GM18508 (cell line): ENCODE measurements at regions not wholly inside any gene's neighbourhood (a gene's known extent, or its start where the extent isn't known, plus 50 kb on each side); places are given as distances from the start of the nearest gene placed in this dataset.
A peak's percentile ranks its signal among the peaks of the same experiment; 100 is the strongest.
"Not testable (repeated sequence)": the region's sequence is repeated elsewhere in the genome, so short reads cannot be mapped to it uniquely, and the experiment has no call there.

Experiments
- ATAC-seq: cut with Tn5 transposase; IDR thresholded peaks from one replicate; pipeline ENCODE4 v1.9.1; 2021; ENCODE audit warnings: moderate number of reproducible peaks; ENCODE audit not compliant: insufficient read depth, unreplicated experiment

DNA sequence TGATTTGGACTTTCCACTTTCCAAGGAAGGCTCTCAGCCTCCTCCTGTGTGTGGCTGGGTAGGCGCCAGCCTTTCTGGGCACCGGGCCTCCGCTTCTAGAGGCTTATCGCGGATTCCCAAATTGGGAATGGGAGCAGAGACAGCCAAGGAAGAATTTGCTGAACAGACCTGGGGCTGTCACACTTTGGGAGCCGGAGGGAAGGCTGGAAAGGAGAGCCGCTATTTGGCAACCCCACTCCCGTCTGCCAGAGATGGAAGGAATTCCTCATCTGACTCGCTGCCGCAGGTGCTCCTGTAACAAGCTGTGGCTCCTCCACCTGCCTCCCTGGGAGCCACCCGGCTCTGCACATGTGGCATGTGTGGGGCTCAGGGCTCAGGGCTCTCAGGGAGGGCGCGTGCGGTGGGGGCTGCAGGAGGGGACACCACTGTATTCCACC, 50.8 kb upstream of the ECHDC3 start:
- no peak for ATAC-seq

DNA sequence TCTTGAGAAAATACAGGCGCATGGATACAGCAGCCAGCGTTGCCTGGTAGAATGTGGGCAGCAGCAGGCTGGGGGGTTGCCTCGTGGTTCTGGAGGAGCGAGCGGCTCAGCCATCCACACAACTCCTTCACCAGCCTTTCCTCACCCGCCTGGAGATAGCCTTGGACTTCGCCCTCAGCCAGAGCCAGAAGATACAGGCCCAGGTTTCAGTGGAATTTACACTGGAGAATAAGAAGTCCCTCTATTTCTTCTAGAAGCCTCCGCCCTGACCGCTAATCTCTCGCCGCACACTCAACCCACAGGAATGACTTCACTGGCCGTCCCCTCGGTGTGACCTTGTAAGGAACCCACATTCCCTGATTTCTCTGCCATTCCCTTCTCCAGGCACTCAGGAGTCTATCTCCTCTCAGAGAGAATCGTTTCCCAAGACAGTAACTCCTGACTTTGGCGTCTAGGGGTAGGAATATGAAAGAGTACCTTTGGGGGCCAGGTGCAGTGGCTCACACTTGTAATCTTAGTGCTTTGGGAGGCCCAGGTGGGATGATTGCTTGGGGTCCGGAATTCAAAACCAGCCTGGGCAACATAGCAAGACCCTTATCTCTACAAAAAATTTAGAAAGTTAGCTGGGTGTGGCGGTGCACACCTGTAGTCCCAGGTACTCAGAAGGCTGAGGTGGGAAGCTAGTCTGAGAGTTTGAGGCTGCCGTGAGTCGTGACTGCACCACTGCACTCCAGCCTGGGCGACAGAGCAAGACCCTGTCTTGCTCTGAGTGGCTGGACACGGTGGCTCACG, 52.0 kb upstream of the ECHDC3 start:
- ATAC-seq, result no peak

DNA sequence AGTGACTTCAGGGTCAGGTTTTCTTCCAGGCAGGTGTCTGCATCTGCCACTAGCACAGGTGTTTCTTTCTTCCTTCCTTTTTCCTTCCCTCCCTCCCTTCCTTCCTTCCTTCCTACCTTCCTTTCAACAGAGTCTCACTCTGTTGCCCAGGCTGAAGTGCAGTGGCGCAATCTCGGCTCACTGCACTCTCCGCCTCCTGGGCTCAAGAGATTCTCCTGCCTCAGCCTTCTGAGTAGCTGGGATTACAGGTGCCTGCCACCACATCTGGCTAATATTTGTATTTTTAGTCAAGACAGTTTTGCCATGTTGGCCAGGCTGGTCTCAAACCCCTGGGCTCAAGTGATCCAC, 53.8 kb upstream of the ECHDC3 start:
- not testable (repeated sequence) for ATAC-seq

DNA sequence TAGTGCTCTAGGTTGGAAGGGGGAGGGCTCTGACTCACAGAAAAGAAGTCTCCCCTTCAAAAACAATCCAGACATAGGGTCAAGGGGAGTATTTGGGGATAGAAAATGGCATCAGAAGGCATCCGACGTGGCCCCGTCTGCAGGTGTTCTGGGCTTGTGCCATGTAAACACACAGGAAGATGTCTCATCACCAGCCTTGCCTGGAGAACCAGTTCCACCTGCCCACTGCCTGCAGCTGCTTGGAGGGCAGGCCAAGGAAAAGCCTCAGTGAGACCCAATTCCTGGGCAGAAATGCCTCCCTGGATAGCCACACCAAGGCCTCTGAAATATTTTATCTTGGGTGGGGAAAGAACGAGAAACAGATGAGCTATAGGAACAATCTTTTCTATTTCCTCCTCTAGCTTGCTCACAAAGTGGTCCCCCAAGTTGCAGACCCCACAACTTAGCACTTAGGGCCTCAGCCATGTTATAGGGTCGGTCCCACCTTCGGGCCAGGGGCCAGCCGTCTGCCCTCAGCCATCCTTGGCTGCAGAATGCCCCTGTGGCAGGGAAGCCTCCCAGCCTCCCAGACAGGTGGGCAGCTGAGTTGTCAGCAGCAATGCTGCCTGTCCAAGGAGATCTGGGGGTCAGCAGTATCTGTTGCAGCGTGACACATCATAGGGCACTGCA, 54.3 kb upstream of the ECHDC3 start:
- ATAC-seq, result no peak

DNA sequence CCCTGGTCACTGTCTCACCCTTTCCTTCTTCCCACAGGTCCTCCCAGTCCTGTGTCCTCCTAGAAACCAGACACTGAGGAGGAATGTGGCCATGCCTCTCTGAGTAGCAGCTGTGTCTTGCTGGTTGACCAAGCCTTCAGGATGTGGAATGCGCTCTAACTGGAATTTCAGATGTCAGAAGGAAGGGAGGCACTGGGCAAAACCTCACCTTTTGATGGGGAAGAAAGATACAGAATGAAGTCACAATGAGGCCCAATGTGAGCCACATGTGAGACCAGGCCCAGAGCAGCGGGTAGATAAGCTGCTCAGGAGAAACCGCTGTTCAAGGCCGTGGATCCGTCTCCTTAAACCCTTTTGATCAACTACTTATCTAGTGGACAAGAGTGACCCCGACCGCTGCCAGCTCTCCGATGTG, 54.8 kb upstream of the ECHDC3 start:
- ATAC-seq, result no peak

DNA sequence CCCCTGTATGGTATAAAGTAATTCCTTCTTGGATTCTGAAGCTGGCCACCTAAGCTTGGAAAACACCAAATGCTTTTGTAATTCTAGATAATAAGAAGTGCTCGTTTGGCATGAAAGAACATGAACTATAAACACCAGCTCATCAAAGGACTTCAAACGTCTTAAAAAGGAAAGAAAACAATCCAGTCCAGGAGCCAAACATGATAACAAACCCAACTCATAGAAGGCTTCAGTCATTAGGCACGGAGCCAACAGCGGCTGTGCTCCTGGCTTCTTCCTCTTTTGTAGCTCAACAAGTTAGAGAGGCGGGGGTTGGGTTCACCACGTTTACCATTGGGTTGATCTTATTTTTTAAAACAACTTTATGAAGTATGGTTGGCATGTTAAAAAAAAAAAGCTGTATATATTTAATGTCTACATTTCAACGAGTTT, 56.4 kb upstream of the ECHDC3 start:
- ATAC-seq, result no peak

DNA sequence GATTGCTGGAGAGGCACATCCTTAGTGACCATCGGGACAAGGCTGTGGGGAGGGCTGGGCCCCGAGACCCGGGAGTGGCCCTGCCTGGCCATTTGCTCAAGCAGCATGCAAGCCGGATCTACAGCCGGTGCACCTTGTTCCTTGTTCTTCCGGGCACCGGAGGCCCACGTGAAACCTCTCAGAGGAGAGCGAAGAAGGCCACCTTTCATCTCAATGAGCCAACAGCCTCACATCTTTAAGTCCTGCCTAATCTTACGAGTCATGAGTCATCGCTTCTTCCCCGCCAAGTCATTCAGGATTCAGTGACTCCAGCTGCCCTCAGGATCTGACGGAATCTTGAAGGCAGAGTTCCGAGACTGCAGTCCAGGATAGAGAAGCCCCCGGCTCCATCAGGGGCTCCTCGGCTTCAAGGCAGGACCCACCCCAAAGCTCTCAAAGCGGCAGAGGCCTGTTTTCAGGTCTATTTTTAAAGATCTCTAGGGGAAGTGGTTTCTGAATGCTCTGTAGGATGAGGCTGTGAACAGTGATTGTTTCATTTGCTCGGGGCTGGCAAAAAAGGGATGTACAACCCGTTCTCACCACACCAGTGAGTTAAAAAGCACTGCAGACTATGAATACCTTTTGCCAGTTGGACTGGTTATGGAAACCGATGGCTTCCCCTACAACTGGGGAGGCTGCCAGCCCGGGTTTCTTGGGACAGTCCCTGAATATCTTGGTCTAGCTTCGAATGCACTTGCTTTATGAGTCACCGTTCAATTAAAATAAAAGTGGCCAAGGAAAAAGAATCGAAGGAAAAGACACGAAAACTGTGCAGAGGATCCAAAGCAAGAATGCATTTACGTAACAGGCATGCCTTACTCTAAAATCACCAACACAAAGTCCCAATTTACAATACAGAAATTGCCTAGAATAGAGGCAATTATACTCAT, 57.2 kb upstream of the ECHDC3 start:
- peak; percentile 54 for ATAC-seq

DNA sequence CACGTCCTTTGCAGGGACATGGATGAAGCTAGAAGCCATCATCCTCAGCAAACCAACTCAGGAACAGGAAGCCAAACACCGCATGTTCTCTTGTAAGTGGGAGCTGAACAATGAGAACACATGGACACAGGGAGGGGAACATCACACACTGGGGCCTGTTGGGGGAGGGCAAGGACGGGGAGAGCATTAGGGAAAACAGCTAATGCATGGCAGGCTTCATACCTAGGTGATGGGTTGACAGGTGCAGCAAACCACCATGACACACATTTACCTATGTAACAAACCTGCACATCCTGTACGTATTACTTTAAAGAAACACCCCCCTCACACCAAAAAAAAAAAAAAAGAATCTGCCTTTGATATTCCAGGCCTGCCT, 57.9 kb upstream of the ECHDC3 start:
- peak; percentile 12 for ATAC-seq

DNA sequence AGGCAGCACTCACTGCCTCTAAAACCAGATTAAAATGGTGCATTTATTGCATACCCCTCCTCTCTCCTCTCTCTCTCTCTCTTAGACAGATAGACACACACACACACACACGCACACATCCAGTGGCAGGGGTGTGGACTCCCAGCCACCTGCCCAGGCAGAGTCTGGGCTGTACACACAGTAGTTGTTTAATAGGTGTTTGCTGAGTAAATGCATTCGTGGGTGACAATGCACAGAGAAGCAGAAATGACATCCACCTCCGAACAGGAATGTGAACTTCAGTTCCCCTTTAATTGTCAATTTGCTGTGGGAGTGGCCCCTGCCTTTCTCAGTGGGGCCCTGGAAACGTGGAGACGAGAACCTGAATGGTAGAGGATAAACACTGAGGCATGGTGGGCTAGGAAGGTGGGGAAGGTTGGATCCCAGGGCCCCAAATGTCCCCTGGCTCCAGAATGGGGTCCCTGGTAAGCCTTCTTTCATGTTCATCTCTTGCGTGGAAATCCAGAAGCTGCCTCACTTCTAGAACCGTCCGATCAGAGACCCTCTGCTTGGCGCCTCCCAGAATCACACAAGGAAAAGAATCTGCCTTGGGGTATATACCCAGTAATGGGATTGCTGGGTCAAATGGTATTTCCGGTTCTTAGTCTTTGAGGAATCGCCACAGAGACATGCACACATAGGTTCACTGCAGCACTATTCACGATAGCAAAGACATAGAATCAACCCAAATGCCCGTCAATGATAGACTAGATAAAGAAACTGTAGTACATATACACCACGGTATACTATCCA, 58.5 kb upstream of the ECHDC3 start:
- ATAC-seq, result no peak

DNA sequence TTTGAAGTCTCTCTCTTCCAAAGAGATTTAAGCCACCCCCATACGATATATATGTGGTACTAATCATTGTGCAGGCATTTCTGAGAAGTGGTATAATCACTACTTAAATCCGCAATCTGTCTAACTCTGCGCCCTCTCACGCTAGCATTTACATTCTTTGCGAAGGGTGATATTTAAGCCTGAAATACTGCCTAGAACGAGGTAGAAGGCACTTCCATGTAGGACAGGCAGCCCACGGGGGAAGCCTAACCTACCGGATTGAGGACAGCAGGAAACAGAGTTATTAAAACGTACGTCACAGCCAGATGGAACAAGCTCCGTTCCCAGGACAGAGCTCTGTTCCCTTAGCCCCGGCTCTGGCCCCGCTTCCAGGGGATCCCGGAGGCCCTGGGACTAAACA, 59.3 kb upstream of the ECHDC3 start:
- no peak for ATAC-seq

DNA sequence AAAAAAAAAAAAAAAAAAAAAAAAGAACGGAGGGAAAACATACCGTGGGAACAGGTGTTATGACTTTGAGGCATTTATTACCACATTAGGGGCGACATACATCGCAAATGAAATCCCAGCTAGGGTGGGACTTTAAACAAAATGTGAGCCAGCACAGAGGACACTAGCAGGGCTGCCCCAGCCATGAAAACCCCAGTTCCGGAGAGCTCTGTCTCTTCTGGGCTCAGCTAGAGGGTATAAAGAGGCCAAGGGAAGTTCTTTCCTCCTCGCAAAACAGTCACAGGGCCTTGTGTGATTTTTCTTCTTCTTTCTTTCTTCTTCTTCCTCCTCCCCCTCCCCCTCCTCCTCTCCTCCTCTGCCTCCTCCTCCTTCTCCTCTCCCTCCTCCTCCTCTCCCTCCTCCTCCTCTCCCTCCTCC, 59.9 kb upstream of the ECHDC3 start:
- ATAC-seq, result no peak

DNA sequence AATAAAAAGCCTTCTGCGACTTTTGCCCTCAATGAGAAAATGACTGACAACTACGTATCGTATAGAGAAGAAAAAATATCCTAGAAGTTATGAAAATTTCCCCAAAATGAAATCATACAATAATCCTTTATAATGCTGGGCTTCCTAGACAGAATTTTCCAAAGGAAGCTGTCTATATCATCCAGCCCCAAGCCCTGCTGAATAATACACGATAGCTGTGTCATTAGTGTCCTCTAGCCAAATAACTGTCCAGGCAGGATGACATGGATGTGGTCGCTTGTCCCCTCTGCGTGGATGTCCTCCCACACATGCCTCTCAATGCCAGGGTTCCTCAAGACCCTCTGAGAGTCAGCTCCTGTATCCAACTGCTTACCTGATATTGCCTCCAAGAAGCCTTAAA, 61.7 kb upstream of the ECHDC3 start:
- no peak for ATAC-seq

DNA sequence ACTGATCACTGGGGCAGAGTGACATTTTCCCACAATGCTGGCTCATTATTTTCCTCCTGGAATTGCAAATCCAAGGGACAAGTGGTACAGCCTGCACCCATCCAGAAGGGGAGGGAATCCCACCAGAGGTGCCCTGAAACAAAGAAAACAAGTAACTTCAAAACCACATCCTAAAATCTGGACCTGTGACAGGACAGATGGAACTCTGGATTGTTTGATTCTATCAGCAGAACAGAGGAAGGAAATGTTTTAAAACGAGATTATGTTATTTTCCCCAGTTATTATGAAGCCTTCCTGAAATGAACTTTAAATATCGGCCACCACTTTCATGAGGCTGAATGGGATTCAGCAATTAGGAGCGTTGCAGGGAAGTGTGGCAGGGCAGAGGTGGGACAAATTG, 62.2 kb upstream of the ECHDC3 start:
- ATAC-seq, result no peak

DNA sequence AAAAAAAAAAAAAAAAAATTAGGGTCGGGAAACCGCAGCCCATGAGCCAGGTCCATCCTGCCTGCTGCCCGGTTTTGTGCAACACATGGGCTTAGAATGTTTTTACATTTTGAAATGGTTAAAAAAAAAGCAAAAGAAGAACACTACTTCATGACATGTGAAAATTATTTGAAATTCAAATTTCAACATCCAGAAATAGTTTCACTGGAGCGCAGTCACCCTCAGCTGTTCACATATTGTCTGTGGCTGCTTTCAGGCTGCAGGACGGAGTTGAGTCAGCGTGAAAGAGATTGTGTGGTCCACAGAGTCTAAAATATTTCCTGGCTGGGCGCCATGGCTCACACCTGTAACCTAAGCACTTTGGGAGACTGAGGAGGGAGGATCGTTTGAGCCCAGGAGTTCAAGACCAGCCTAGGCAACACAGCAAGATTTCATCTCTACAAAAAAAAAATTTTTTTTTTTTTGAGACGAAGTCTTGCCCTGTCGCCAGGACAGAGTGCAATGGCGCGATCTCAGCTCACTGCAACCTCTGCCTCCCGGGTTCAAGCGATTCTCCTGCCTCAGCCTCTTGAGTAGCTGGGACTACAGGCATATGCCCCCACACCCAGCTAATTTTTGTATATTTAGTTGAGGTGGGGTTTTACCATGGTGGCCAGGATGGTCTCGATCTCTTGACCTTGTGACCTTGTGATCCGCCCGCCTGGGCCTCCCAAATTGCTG, 63.9 kb upstream of the ECHDC3 start:
- peak; percentile 88 for ATAC-seq

DNA sequence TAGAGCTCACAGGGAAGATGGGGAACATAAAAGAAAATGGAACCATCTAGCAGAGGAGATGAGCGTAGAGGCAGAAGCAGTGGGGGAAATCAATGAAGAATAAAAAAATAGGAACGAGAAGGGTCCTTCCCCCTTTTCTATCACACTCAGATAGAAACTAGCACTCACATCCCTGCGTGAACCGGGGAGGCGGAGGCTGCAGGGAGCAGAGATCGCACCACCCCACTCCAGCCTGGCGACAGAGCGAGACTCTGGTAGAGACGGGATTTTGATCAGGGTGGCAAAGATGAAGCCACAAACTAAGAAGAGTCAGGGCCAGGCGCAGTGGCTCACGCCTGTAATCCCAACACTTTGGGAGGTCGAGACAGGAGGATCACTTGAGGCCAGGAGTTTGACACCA, 64.7 kb upstream of the ECHDC3 start:
- no peak for ATAC-seq

DNA sequence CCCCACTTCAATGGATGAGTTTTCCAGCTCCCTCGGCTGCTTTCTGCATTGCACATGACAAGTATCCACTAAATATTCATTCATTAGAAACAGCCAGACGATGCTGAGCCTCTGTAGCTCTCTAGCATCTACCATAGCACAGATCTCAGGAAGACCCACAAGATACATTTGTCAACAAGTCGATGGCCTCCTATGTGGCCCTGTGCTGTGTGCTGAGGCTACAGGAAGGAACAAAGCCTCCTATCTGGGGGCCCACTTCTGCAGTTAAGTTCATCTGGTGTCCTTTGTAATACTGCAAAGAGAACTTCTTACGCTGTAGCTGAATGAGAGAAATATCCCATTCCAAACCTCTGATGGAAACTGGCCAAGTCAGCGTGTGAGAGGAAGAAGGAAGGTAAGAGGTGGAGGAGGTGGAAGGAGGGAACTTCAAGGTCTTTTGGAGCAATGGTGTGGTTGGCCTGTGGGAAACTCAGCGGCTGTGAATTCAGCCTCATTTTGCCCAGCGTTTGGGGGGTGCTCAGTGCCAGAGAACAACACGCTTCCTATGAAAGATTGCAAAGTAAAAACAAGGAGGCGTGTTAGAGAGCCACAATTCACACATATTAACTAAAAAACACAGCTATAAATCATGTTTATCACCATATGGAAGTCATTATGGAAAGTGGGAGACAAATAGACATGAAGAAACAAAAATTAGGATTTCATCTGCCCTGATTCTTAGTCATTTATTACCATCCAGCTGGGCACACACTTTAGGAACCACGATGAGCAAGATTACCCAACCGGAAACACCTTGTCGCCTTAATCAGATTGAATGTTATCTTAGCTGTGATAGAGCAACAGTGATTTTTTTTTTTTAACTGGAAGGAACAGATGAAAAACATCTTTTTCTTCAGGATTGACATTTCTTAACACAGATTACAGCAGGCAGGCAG, 62.2 kb upstream of the USP6NL start:
- ATAC-seq, result no peak

DNA sequence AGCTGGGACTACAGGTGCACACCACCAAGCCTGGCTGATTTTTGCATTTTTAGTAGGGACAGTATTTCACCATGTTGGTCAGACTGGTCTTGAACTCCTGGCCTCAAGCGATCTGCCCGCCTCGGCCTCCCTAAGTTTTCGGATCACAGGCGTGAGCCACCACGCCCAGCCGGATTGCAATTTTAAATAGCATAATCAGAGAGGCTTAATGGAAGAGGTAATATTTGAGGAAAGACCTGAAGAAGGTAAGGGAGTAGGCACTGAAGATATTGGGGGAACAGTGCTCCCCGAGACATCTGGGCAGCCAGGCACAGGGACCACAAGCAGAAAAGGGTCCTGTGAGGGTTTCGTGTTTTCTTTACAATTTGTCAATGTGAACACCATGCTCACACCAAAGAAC, 61.4 kb upstream of the USP6NL start:
- ATAC-seq, result no peak

DNA sequence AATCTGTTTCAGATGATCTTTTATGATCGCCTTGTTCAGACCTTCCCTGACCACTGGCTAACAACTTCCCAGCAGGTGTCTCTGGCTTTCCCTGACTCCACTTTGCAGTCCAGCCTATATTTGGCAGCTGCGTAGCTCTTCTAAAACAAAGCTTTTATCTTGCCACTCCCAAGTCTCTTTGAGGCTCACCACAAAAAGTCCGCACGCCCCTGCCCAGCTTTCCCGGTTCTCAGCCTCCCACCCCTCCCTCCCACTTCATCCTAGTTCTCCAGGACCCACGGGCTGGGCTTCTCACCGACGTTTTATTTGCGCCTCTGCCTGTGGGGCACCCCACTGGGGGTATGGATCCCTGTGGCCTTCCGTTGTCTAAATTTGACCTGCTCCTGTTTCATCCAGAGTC, 58.9 kb upstream of the USP6NL start:
- ATAC-seq, result no peak
